ENCODE measurements at regions not wholly inside any gene's neighbourhood (a gene's known extent, or its start where the extent isn't known, plus 50 kb on each side); places are given as distances from the start of the nearest gene placed in this dataset.

GRCh38 chr12:3959799-3960560 lies 86.8 kb upstream of the PARP11 start:
- no peak for TF ChIP-seq CTCF (IDR thresholded peaks at IDR 0.05)
- H3K27ac ChIP-seq: no peak overlapping the region
- intact Hi-C loops (cut with DNase I): no loop called here
- H3K27me3 ChIP-seq: no peaks in the 10 kb centered on the region
- DNase-seq: no peak
- H3K9me3 ChIP-seq: no peaks in the 10 kb centered on the region
- no peaks in the 10 kb centered on the region for H3K36me3 ChIP-seq
- H3K4me1 ChIP-seq: no peaks in the 10 kb centered on the region
- no peak overlapping the region for H3K4me3 ChIP-seq
- ATAC-seq: no peak

GRCh38 chr12:3958534-3958933 lies 85.3 kb upstream of the PARP11 start:
- TF ChIP-seq CTCF (IDR thresholded peaks at IDR 0.05): no peak
- no peaks in the 10 kb centered on the region for H3K27me3 ChIP-seq
- intact Hi-C loops (cut with DNase I): no loop called here
- H3K27ac ChIP-seq: no peak overlapping the region
- H3K36me3 ChIP-seq: no peaks in the 10 kb centered on the region
- no peak for ATAC-seq
- no peaks in the 10 kb centered on the region for H3K4me1 ChIP-seq
- H3K9me3 ChIP-seq: no peaks in the 10 kb centered on the region
- no peak overlapping the region for H3K4me3 ChIP-seq
- no peak for DNase-seq

GRCh38 chr12:3951380-3952135 lies 78.4 kb upstream of the PARP11 start:
- H3K4me1 ChIP-seq: no peaks in the 10 kb centered on the region
- DNase-seq (no peak), ATAC-seq (no peak)
- H3K27ac ChIP-seq: no peak overlapping the region
- TF ChIP-seq CTCF (IDR thresholded peaks at IDR 0.05): no peak
- no peaks in the 10 kb centered on the region for H3K36me3 ChIP-seq
- no peaks in the 10 kb centered on the region for H3K27me3 ChIP-seq
- intact Hi-C loops (cut with DNase I): no loop called here
- H3K4me3 ChIP-seq: no peak overlapping the region
- H3K9me3 ChIP-seq: no peaks in the 10 kb centered on the region

GRCh38 chr12:3950714-3951320 lies 77.6 kb upstream of the PARP11 start:
- Histone ChIP-seq H3K27ac (no peak overlapping the region), H3K27me3 (no peaks in the 10 kb centered on the region), H3K36me3 (no peaks in the 10 kb centered on the region), H3K9me3 (no peaks in the 10 kb centered on the region), H3K4me3 (no peak overlapping the region), H3K4me1 (no peaks in the 10 kb centered on the region)
- no peak for TF ChIP-seq CTCF (IDR thresholded peaks at IDR 0.05)
- ATAC-seq: no peak
- intact Hi-C loops (cut with DNase I): no loop called here
- no peak for DNase-seq

- intact Hi-C loops (cut with DNase I): no loop called here
- Histone ChIP-seq H3K27ac (no peak overlapping the region), H3K4me1 (no peaks in the 10 kb centered on the region), H3K9me3 (no peaks in the 10 kb centered on the region), H3K36me3 (no peaks in the 10 kb centered on the region), H3K27me3 (no peaks in the 10 kb centered on the region), H3K4me3 (no peak overlapping the region)
- ATAC-seq (no peak), DNase-seq (no peak)
- no peak for TF ChIP-seq CTCF (IDR thresholded peaks at IDR 0.05)
Observed at GRCh38 chr12:3947781-3948180, 74.6 kb upstream of the PARP11 start.

Measured in upper lobe of right lung (tissue), 1 donor.